Peyer's patch (tissue), 4 donors: ENCODE measurements at regions not wholly inside any gene's neighbourhood (a gene's known extent, or its start where the extent isn't known, plus 50 kb on each side); places are given as distances from the start of the nearest gene placed in this dataset.

Experiments used
- CTCF ChIP-seq, 6 experiments: fragments of 450-650 bp in 4 of 6; fragments of 200-600 bp in 2 of 6; sonication (generic) in 1 of 6; IDR thresholded peaks; one replicate each; pipeline ENCODE4 v1.5.1; 2017 to 2019; ENCODE audit warnings: antibody characterized with exemption in 6 of 6, mild to moderate bottlenecking in 3 of 6, moderate library complexity in 1 of 6
- POLR2A ChIP-seq, 2 donors: fragments of 450-650 bp; IDR thresholded peaks; one replicate each; pipeline ENCODE4 v1.5.1; 2017; ENCODE audit warnings: antibody characterized with exemption in 2 of 2, mild to moderate bottlenecking in 2 of 2, moderate library complexity in 2 of 2

DNA sequence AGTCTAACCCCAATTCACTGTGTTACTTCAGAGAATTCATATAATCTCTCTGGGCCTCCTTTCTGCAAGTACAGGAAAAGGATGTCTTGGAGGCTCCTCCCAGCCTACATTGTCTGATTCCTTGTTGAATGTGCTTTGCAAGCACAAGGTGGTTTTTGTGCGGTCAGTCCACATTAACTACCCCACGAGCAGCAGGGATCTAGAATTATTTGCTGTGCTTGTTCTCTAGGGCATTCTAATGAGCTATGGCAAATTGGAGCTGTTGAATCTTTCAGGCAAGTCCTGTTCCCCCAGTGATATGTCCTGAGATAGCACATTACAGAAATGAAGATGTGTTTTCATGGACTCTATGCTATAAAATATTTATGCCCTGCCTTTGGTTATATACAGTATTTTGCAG, 349.4 kb downstream of the SLC4A3 start:
- TF ChIP-seq CTCF (IDR thresholded peaks at IDR 0.05) (no peak), POLR2A (IDR thresholded peaks at IDR 0.05) (no peak)
